Hepatocyte (in vitro differentiated cells): ENCODE measurements at regions not wholly inside any gene's neighbourhood (a gene's known extent, or its start where the extent isn't known, plus 50 kb on each side); places are given as distances from the start of the nearest gene placed in this dataset.

Source experiments
- CTCF ChIP-seq: fragments of 200-600 bp; sonication (generic); IDR thresholded peaks from 2 replicates; pipeline ENCODE4 v1.5.1; 2016; ENCODE audit warnings: antibody characterized with exemption, mild to moderate bottlenecking; ENCODE audit not compliant: poor library complexity
- EZH2phosphoT487 ChIP-seq: fragments of 200-600 bp; sonication (generic); IDR thresholded peaks from one replicate; pipeline ENCODE4 v1.6.1; 2018; ENCODE audit warnings: antibody characterized with exemption, mild to moderate bottlenecking, low read depth, moderate library complexity; ENCODE audit not compliant: unreplicated experiment, severe bottlenecking

GRCh38 chr21:29989634-29990234 lies 49.9 kb upstream of the GRIK1 start:
- TF ChIP-seq CTCF (no peak), EZH2phosphoT487 (no peak)
